Right cardiac atrium (tissue), 5 donors: ENCODE measurements at regions not wholly inside any gene's neighbourhood (a gene's known extent, or its start where the extent isn't known, plus 50 kb on each side); places are given as distances from the start of the nearest gene placed in this dataset.

Source experiments
- ATAC-seq, 2 donors: fragments of 200-7000 bp; cut with Tn5 transposase; one replicate each; pipeline versions ENCODE4 v1.8.0 to v1.9.1; 2020; ENCODE audit warnings: moderate library complexity in 2 of 2, mild to moderate bottlenecking in 1 of 2
- DNase-seq, 3 donors: peaks; one replicate each; pipeline ENCODE4 v3.0.0-alpha.2; 2020
- H3K27ac ChIP-seq: one replicate; pipeline ENCODE4 v1.5.1; 2013; ENCODE audit warnings: mild to moderate bottlenecking, low read length, control low read depth, moderate library complexity
- H3K27me3 ChIP-seq: one replicate; pipeline ENCODE4 v1.6.1; 2013; ENCODE audit not compliant: control insufficient read depth, insufficient read depth
- H3K4me1 ChIP-seq: one replicate; pipeline ENCODE4 v1.6.1; 2013; ENCODE audit warnings: low read length; ENCODE audit not compliant: control insufficient read depth, insufficient read depth
- H3K4me3 ChIP-seq: one replicate; pipeline ENCODE4 v1.5.1; 2013; ENCODE audit warnings: low read length, control low read depth
- H3K9me3 ChIP-seq: one replicate; pipeline ENCODE4 v1.6.1; 2013; ENCODE audit warnings: low read length; ENCODE audit not compliant: control insufficient read depth
- WGBS: extraction: QIAGEN DNeasy Blood & Tissue Kit; methylation state at CpG from one replicate; pipeline ENCODE4 v1.1.7; 2013; 5-methylcytosine and 5-hydroxymethylcytosine counted together
- intact Hi-C, 4 donors: fragments of 100-400 bp; cut with DNase I; formaldehyde crosslinking; loops; one replicate each; pipeline versions ENCODE4 v1.11.0 to v1.14.0; 2022 to 2023
- donor health status: healthy with polysubstance abuse.
- donor health status: DM: no; HTN: yes; CAD: no.
- donor health status: DM: no; HTN: no; CAD: no.
- donor health status: DM: no; HTN: yes; CAD: no; lungs with severe emphysema.
- donor health status: DM: yes; HTN: yes; CAD: no.

- Histone ChIP-seq H3K9me3 (no peaks in the 10 kb centered on the region), H3K4me1 (no peaks in the 10 kb centered on the region), H3K27me3 (no peaks in the 10 kb centered on the region), H3K27ac (no peak overlapping the region), H3K4me3 (no peak overlapping the region)
- no peak for ATAC-seq
- intact Hi-C loops = no loop called here
- no peak for DNase-seq
Measured at GRCh38 chrX:65610481-65610880, 57.0 kb upstream of the MSN start.

- ATAC-seq (peak; percentile 72 to 85), DNase-seq (no peak)
- Histone ChIP-seq H3K9me3 (no peaks in the 10 kb centered on the region), H3K27ac (no peak overlapping the region), H3K27me3 (no peaks in the 10 kb centered on the region), H3K4me1 (no peaks in the 10 kb centered on the region), H3K4me3 (no peak overlapping the region)
- intact Hi-C loops = no loop called here
- 37% methylated on average over 3 of the region's 3 CpGs for WGBS
Measured at GRCh38 chrX:65610040-65610439, 57.4 kb upstream of the MSN start.

GRCh38 chrX:65609237-65609636, 58.2 kb upstream of the MSN start:
- Histone ChIP-seq H3K4me1 (no peaks in the 10 kb centered on the region), H3K9me3 (no peaks in the 10 kb centered on the region), H3K4me3 (no peak overlapping the region), H3K27ac (no peak overlapping the region), H3K27me3 (no peaks in the 10 kb centered on the region)
- no peak for DNase-seq
- ATAC-seq = peak; percentile 52 to 92
- intact Hi-C loops = no loop called here
- WGBS = 74% methylated on average over 4 of the region's 4 CpGs

- intact Hi-C loops = no loop called here
- no peak for ATAC-seq
- no peaks in the 10 kb centered on the region for H3K27me3 ChIP-seq
- H3K9me3 ChIP-seq = no peaks in the 10 kb centered on the region
- DNase-seq = peak in 1 of 3 donors; percentile 11
- 61% methylated on average over 3 of the region's 3 CpGs for WGBS
- no peak overlapping the region for H3K27ac ChIP-seq
- H3K4me3 ChIP-seq = no peak overlapping the region
- no peaks in the 10 kb centered on the region for H3K4me1 ChIP-seq
Measured at GRCh38 chrX:65608026-65608425, 59.4 kb upstream of the MSN start.

- Histone ChIP-seq H3K4me1 (peaks cover 3% of the 10 kb centered on the region), H3K27me3 (no peaks in the 10 kb centered on the region), H3K4me3 (no peak overlapping the region), H3K27ac (no peak overlapping the region), H3K9me3 (no peaks in the 10 kb centered on the region)
- DNase-seq = no peak
- ATAC-seq = no peak
- WGBS = 96% methylated on average over 3 of the region's 3 CpGs
- intact Hi-C loops = no loop called here
Measured at GRCh38 chrX:65607070-65607742, 60.2 kb upstream of the MSN start.

- H3K27me3 ChIP-seq = no peaks in the 10 kb centered on the region
- ATAC-seq (no peak), DNase-seq (no peak)
- intact Hi-C loops = no loop called here
- peak overlapping the region; percentile 78 for H3K27ac ChIP-seq
- no peaks in the 10 kb centered on the region for H3K9me3 ChIP-seq
- peaks cover 8% of the 10 kb centered on the region for H3K4me1 ChIP-seq
- H3K4me3 ChIP-seq = no peak overlapping the region
- 81% methylated on average over 2 of the region's 2 CpGs for WGBS
Measured at GRCh38 chrX:65602221-65602560, 65.3 kb upstream of the MSN start.

GRCh38 chrX:65601530-65602220, 65.8 kb upstream of the MSN start:
- peak; percentile 97 to 98 for ATAC-seq
- intact Hi-C loops = no loop called here
- WGBS = 38% methylated on average over 3 of the region's 3 CpGs
- Histone ChIP-seq H3K27me3 (no peaks in the 10 kb centered on the region), H3K4me1 (peaks cover 8% of the 10 kb centered on the region), H3K4me3 (no peak overlapping the region), H3K9me3 (no peaks in the 10 kb centered on the region), H3K27ac (peak overlapping the region; percentile 79)
- peak; percentile 92 to 93 (median 93) for DNase-seq

- Histone ChIP-seq H3K4me1 (peaks cover 9% of the 10 kb centered on the region), H3K9me3 (no peaks in the 10 kb centered on the region), H3K27ac (peak overlapping the region; percentile 79), H3K27me3 (no peaks in the 10 kb centered on the region), H3K4me3 (no peak overlapping the region)
- intact Hi-C loops = no loop called here
- WGBS = 42% methylated on average over 3 of the region's 3 CpGs
- ATAC-seq = peak; percentile 17 to 84
- DNase-seq = no peak
Measured at GRCh38 chrX:65601126-65601525, 66.3 kb upstream of the MSN start.

GRCh38 chrX:65600106-65600505, 65.5 kb upstream of the LAS1L start:
- DNase-seq = no peak
- ATAC-seq = no peak
- WGBS = 81% methylated on average over 7 of the region's 7 CpGs
- Histone ChIP-seq H3K4me3 (no peak overlapping the region), H3K27me3 (no peaks in the 10 kb centered on the region), H3K4me1 (peaks cover 11% of the 10 kb centered on the region), H3K27ac (no peak overlapping the region), H3K9me3 (no peaks in the 10 kb centered on the region)
- intact Hi-C loops = no loop called here

GRCh38 chrX:65598559-65599147, 64.1 kb upstream of the LAS1L start:
- H3K9me3 ChIP-seq = no peaks in the 10 kb centered on the region
- DNase-seq (no peak), ATAC-seq (no peak)
- no peaks in the 10 kb centered on the region for H3K27me3 ChIP-seq
- H3K4me3 ChIP-seq = no peak overlapping the region
- intact Hi-C loops = loop anchor here in 2 of 4 donors (5.0 to 10.0 kb wide), 3 partner anchors 66 to 126 kb away; partner anchors contain the start of gene MSN (in 1 of the 2)
- peaks cover 11% of the 10 kb centered on the region for H3K4me1 ChIP-seq
- no peak overlapping the region for H3K27ac ChIP-seq
- WGBS = 82% methylated on average over 8 of the region's 8 CpGs

GRCh38 chrX:65596270-65597034, 61.9 kb upstream of the LAS1L start:
- Histone ChIP-seq H3K9me3 (no peaks in the 10 kb centered on the region), H3K27ac (peak overlapping the region; percentile 78), H3K4me1 (peaks cover 9% of the 10 kb centered on the region), H3K4me3 (no peak overlapping the region), H3K27me3 (no peaks in the 10 kb centered on the region)
- peak; percentile 28 to 50 for ATAC-seq
- DNase-seq = no peak
- intact Hi-C loops = loop anchor here in 2 of 4 donors (5.0 to 10.0 kb wide), 3 partner anchors 68 to 128 kb away; partner anchors contain the start of gene MSN (in 1 of the 2)
- 5% methylated on average over 2 of the region's 2 CpGs for WGBS
